HCT116 (cell line): ENCODE measurements at regions not wholly inside any gene's neighbourhood (a gene's known extent, or its start where the extent isn't known, plus 50 kb on each side); places are given as distances from the start of the nearest gene placed in this dataset.

ENCODE experiments used
- EZH2 ChIP-seq: fragments of 200-600 bp; sonication (generic); IDR thresholded peaks from 2 replicates; pipeline ENCODE4 v1.6.1; 2017; ENCODE audit warnings: antibody characterized with exemption, mixed run types
- YY1 ChIP-seq: IDR thresholded peaks from 2 replicates; pipeline ENCODE4 v1.6.1; 2011; ENCODE audit warnings: low read length, low read depth, moderate library complexity, mild to moderate bottlenecking; ENCODE audit not compliant: insufficient replicate concordance; ENCODE audit errors: extremely low read depth
- TF ChIP-seq, protein P1 (sequence below), 3 experiments: fragments of 200-600 bp in 1 of 3; sonication (generic) in 1 of 3; IDR thresholded peaks in 2 of 3; conservative IDR thresholded peaks in 1 of 3; 2 replicates each; pipeline ENCODE4 v1.5.1; 2012 to 2017; ENCODE audit warnings: low read depth in 2 of 3, low read length in 2 of 3, antibody characterized with exemption in 1 of 3, borderline replicate concordance in 1 of 3, control low read depth in 1 of 3, mild to moderate bottlenecking in 1 of 3, mixed read lengths in 1 of 3, mixed run types in 1 of 3, moderate library complexity in 1 of 3; ENCODE audit not compliant: insufficient read depth in 1 of 3
- TF ChIP-seq, protein P2 (sequence below): IDR thresholded peaks from 2 replicates; pipeline ENCODE4 v1.6.1; 2012

GRCh38 chr3:174483254-174483653, 375.9 kb upstream of the NAALADL2 start:
- TF ChIP-seq EZH2 (no peak), YY1 (no peak)
- TF ChIP-seq, protein P1, sequence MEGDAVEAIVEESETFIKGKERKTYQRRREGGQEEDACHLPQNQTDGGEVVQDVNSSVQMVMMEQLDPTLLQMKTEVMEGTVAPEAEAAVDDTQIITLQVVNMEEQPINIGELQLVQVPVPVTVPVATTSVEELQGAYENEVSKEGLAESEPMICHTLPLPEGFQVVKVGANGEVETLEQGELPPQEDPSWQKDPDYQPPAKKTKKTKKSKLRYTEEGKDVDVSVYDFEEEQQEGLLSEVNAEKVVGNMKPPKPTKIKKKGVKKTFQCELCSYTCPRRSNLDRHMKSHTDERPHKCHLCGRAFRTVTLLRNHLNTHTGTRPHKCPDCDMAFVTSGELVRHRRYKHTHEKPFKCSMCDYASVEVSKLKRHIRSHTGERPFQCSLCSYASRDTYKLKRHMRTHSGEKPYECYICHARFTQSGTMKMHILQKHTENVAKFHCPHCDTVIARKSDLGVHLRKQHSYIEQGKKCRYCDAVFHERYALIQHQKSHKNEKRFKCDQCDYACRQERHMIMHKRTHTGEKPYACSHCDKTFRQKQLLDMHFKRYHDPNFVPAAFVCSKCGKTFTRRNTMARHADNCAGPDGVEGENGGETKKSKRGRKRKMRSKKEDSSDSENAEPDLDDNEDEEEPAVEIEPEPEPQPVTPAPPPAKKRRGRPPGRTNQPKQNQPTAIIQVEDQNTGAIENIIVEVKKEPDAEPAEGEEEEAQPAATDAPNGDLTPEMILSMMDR (IDR thresholded peaks at IDR 0.05 in 2 of 3, conservative IDR thresholded peaks at IDR 0.05 in 1 of 3; ENCODE audit: borderline replicate concordance in 1 of 3, insufficient read depth in 1 of 3, low read depth in 2 of 3, low read length in 2 of 3), result no peak
- TF ChIP-seq, protein P2, sequence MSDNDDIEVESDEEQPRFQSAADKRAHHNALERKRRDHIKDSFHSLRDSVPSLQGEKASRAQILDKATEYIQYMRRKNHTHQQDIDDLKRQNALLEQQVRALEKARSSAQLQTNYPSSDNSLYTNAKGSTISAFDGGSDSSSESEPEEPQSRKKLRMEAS, result no peak
